GM13976 (cell line): ENCODE measurements at regions not wholly inside any gene's neighbourhood (a gene's known extent, or its start where the extent isn't known, plus 50 kb on each side); places are given as distances from the start of the nearest gene placed in this dataset.
A peak's percentile ranks its signal among the peaks of the same experiment; 100 is the strongest.

ENCODE experiments used
- DNase-seq: peaks from one replicate; pipeline ENCODE4 v3.0.0; 2012; ENCODE audit warnings: low spot score
- CTCF ChIP-seq: IDR thresholded peaks from 2 replicates; pipeline ENCODE4 v1.5.1; 2012; ENCODE audit warnings: borderline replicate concordance, mild to moderate bottlenecking; ENCODE audit not compliant: insufficient read depth; ENCODE audit errors: extremely low read depth, missing control alignments, control extremely low read depth
- in situ Hi-C: fragments of 300-500 bp; cut with MboI; formaldehyde crosslinking; loops from one replicate; pipeline ENCODE4 v1.12.0; 2022; ENCODE audit warnings: low sequenced_read_pairs, mixed read lengths, inconsistent platforms; ENCODE audit not compliant: unreplicated experiment

- in situ Hi-C loops, result no loop called here
- DNase-seq, result no peak
- no peak for TF ChIP-seq CTCF
Measured at GRCh38 chr6:68317366-68317765, 317.7 kb upstream of the ADGRB3 start.

GRCh38 chr6:68313911-68314310, 321.2 kb upstream of the ADGRB3 start:
- in situ Hi-C loops, result no loop called here
- DNase-seq, result no peak
- peak; percentile 29 for TF ChIP-seq CTCF

- no peak for TF ChIP-seq CTCF
- DNase-seq, result no peak
- in situ Hi-C loops, result no loop called here
Measured at GRCh38 chr6:68307301-68307700, 327.8 kb upstream of the ADGRB3 start.

- in situ Hi-C loops, result no loop called here
- DNase-seq, result no peak
- TF ChIP-seq CTCF, result no peak
Measured at GRCh38 chr6:68296126-68296525, 339.0 kb upstream of the ADGRB3 start.

GRCh38 chr6:68282646-68283045, 352.4 kb upstream of the ADGRB3 start:
- in situ Hi-C loops, result no loop called here
- no peak for DNase-seq
- TF ChIP-seq CTCF, result no peak

GRCh38 chr6:68279793-68280557, 355.1 kb upstream of the ADGRB3 start:
- DNase-seq, result no peak
- in situ Hi-C loops, result no loop called here
- no peak for TF ChIP-seq CTCF
